IMR-90 (cell line): ENCODE measurements at regions not wholly inside any gene's neighbourhood (a gene's known extent, or its start where the extent isn't known, plus 50 kb on each side); places are given as distances from the start of the nearest gene placed in this dataset.

Experiments
- ATAC-seq: fragments of 200-7000 bp; cut with Tn5 transposase; 2 replicates; pipeline ENCODE4 v1.9.1; 2020; ENCODE audit warnings: low read depth, mild to moderate bottlenecking, moderate library complexity
- BruUV-seq: library from RNA; stranded (reverse); fragments of 400-500 nt; replicated peaks from 2 replicates; lab custom pipeline; 2021; lab: Mats Ljungman, UMichigan
- CTCF ChIA-PET: fragments of 300-600 bp; formaldehyde crosslinking; extraction: SDS; loops from one replicate; lab custom pipeline; 2021; ENCODE audit warnings: antibody characterized with exemption; lab: Yijun Ruan, JAX
- POLR2A ChIA-PET: fragments of 300-600 bp; sonication (Branson Sonifier 250); formaldehyde crosslinking; loops from one replicate; lab custom pipeline; 2022; ENCODE audit warnings: antibody characterized with exemption; ENCODE audit not compliant: unreplicated experiment; lab: Charles Lee
- DNase-seq: peaks from one replicate; pipeline ENCODE4 v3.0.0; 2013
- H2AFZ ChIP-seq: replicated peaks from 2 replicates; pipeline ENCODE3; 2013; ENCODE audit warnings: low read length, mild to moderate bottlenecking; ENCODE audit not compliant: poor library complexity
- H2AK5ac ChIP-seq: 2 replicates; pipeline ENCODE4 v1.6.1; 2013; ENCODE audit warnings: low read depth, low read length, inconsistent platforms
- H2AK9ac ChIP-seq: replicated peaks from 2 replicates; pipeline ENCODE3; 2013; ENCODE audit warnings: mild to moderate bottlenecking, low read depth, low read length, moderate library complexity; ENCODE audit not compliant: poor library complexity
- H2BK120ac ChIP-seq: 2 replicates; pipeline ENCODE4 v1.6.1; 2013; ENCODE audit warnings: low read depth, low read length, inconsistent platforms
- H2BK15ac ChIP-seq: 3 replicates; pipeline ENCODE4 v1.6.1; 2013; ENCODE audit warnings: low read depth, low read length, inconsistent platforms
- H2BK20ac ChIP-seq: 2 replicates; pipeline ENCODE4 v1.6.1; 2013; ENCODE audit warnings: low read depth, mild to moderate bottlenecking, inconsistent platforms, low read length, moderate library complexity
- H2BK5ac ChIP-seq: 2 replicates; pipeline ENCODE4 v1.6.1; 2013; ENCODE audit warnings: mild to moderate bottlenecking, low read depth, low read length, inconsistent platforms; ENCODE audit not compliant: poor library complexity, severe bottlenecking
- H3K14ac ChIP-seq: replicated peaks from 2 replicates; pipeline ENCODE4 v1.6.1; 2013; ENCODE audit warnings: low read depth, low read length, inconsistent platforms
- H3K18ac ChIP-seq: 2 replicates; pipeline ENCODE4 v1.6.1; 2013; ENCODE audit warnings: low read depth, low read length, control low read depth
- H3K23ac ChIP-seq: 2 replicates; pipeline ENCODE4 v1.6.1; 2013; ENCODE audit warnings: low read depth, low read length, inconsistent platforms
- H3K27ac ChIP-seq: 2 replicates; pipeline ENCODE4 v1.5.1; 2013; ENCODE audit warnings: mild to moderate bottlenecking, control low read depth, low read length; ENCODE audit not compliant: insufficient read depth
- H3K27me3 ChIP-seq: 2 replicates; pipeline ENCODE4 v1.6.1; 2013; ENCODE audit warnings: low read length; ENCODE audit not compliant: control insufficient read depth, insufficient read depth
- H3K36me3 ChIP-seq: 2 replicates; pipeline ENCODE4 v1.6.1; 2013; ENCODE audit warnings: low read length, mixed read lengths; ENCODE audit not compliant: control insufficient read depth, insufficient read depth
- H3K4ac ChIP-seq: 2 replicates; pipeline ENCODE4 v1.6.1; 2013; ENCODE audit warnings: low read depth, low read length, inconsistent platforms
- H3K4me1 ChIP-seq: 2 replicates; pipeline ENCODE4 v1.6.1; 2013; ENCODE audit warnings: low read length, mixed read lengths; ENCODE audit not compliant: control insufficient read depth, insufficient read depth
- H3K4me2 ChIP-seq: 2 replicates; pipeline ENCODE4 v1.6.1; 2013; ENCODE audit warnings: low read depth, mild to moderate bottlenecking, control low read depth, low read length, moderate library complexity
- H3K4me3 ChIP-seq: 2 replicates; pipeline ENCODE4 v1.5.1; 2013; ENCODE audit warnings: low read depth, mild to moderate bottlenecking, control low read depth, low read length, moderate library complexity; ENCODE audit not compliant: insufficient read depth
- H3K56ac ChIP-seq: 2 replicates; pipeline ENCODE4 v1.6.1; 2013; ENCODE audit warnings: low read length, inconsistent platforms; ENCODE audit not compliant: insufficient read depth; ENCODE audit errors: extremely low read depth
- H3K79me1 ChIP-seq, 2 experiments: 2 replicates each; pipeline ENCODE4 v1.6.1; 2013; ENCODE audit warnings: low read length in 2 of 2, inconsistent platforms in 1 of 2, low read depth in 1 of 2
- H3K9ac ChIP-seq: 2 replicates; pipeline ENCODE4 v1.6.1; 2013; ENCODE audit warnings: low read depth, low read length, control low read depth
- H3K9me1 ChIP-seq: 2 replicates; pipeline ENCODE4 v1.6.1; 2013; ENCODE audit warnings: low read length, inconsistent platforms; ENCODE audit not compliant: insufficient read depth
- H3K9me3 ChIP-seq: 2 replicates; pipeline ENCODE4 v1.6.1; 2013; ENCODE audit warnings: low read length; ENCODE audit not compliant: control insufficient read depth, insufficient read depth
- H4K20me1 ChIP-seq: 2 replicates; pipeline ENCODE4 v1.6.1; 2013; ENCODE audit warnings: low read length, inconsistent platforms; ENCODE audit not compliant: insufficient read depth
- H4K5ac ChIP-seq: 2 replicates; pipeline ENCODE4 v1.6.1; 2013; ENCODE audit warnings: mild to moderate bottlenecking, low read depth, low read length, control low read depth
- H4K8ac ChIP-seq, 2 experiments: 2 replicates each; pipeline ENCODE4 v1.6.1; 2013; ENCODE audit warnings: low read depth in 2 of 2, low read length in 2 of 2, control low read depth in 1 of 2, inconsistent platforms in 1 of 2
- H4K91ac ChIP-seq: 2 replicates; pipeline ENCODE4 v1.6.1; 2013; ENCODE audit warnings: low read depth, low read length, inconsistent platforms; ENCODE audit not compliant: insufficient read depth
- BHLHE40 ChIP-seq: fragments of 150-350 bp; IDR thresholded peaks from 2 replicates; pipeline ENCODE4 v1.6.1; 2016; ENCODE audit warnings: mild to moderate bottlenecking, low read depth, low read length
- CEBPB ChIP-seq: IDR thresholded peaks from 2 replicates; pipeline ENCODE4 v1.6.1; 2012; ENCODE audit warnings: low read depth, low read length, improper control_type of control experiment
- CHD1 ChIP-seq: IDR thresholded peaks from 2 replicates; pipeline ENCODE4 v1.6.1; 2012; ENCODE audit warnings: low read depth, low read length, improper control_type of control experiment
- ELK1 ChIP-seq: fragments of 150-350 bp; IDR thresholded peaks from 2 replicates; pipeline ENCODE4 v1.6.1; 2016; ENCODE audit warnings: low read depth, mild to moderate bottlenecking, low read length, moderate library complexity, borderline replicate concordance
- FOS ChIP-seq: fragments of 150-350 bp; IDR thresholded peaks from 2 replicates; pipeline ENCODE4 v1.6.1; 2016; ENCODE audit warnings: low read depth, low read length
- MAFK ChIP-seq: IDR thresholded peaks from 2 replicates; pipeline ENCODE4 v1.6.1; 2012; ENCODE audit warnings: low read depth, low read length, improper control_type of control experiment
- MAZ ChIP-seq: IDR thresholded peaks from 2 replicates; pipeline ENCODE4 v1.6.1; 2012; ENCODE audit warnings: low read depth, mild to moderate bottlenecking, low read length, improper control_type of control experiment, moderate library complexity, borderline replicate concordance
- MXI1 ChIP-seq: IDR thresholded peaks from 2 replicates; pipeline ENCODE4 v1.6.1; 2012; ENCODE audit warnings: low read depth, mild to moderate bottlenecking, low read length, moderate library complexity, borderline replicate concordance
- NFE2L2 ChIP-seq: fragments of 150-350 bp; IDR thresholded peaks from 2 replicates; pipeline ENCODE4 v1.6.1; 2016; ENCODE audit warnings: low read depth, mild to moderate bottlenecking, low read length
- POLR2A ChIP-seq: IDR thresholded peaks from 2 replicates; pipeline ENCODE4 v1.6.1; 2012; ENCODE audit warnings: mild to moderate bottlenecking, low read depth, low read length
- RAD21 ChIP-seq: IDR thresholded peaks from 2 replicates; pipeline ENCODE4 v1.6.1; 2012; ENCODE audit warnings: low read length, improper control_type of control experiment
- RCOR1 ChIP-seq: IDR thresholded peaks from 2 replicates; pipeline ENCODE4 v1.6.1; 2012; ENCODE audit warnings: mild to moderate bottlenecking, low read length, improper control_type of control experiment; ENCODE audit not compliant: insufficient replicate concordance
- RFX5 ChIP-seq: IDR thresholded peaks from 2 replicates; pipeline ENCODE4 v1.8.0; 2012; ENCODE audit warnings: low read depth, mild to moderate bottlenecking, low read length, moderate library complexity
- SMC3 ChIP-seq: fragments of 150-350 bp; IDR thresholded peaks from 2 replicates; pipeline ENCODE4 v1.6.1; 2016; ENCODE audit warnings: low read depth, mild to moderate bottlenecking, antibody characterized with exemption, low read length, moderate library complexity
- WGBS, 2 experiments: methylation state at CpG; one replicate each; pipeline versions ENCODE4 v1.1.5 to v1.1.7; 2013; ENCODE audit warnings: missing lambda C conversion rate in 2 of 2; ENCODE audit not compliant: insufficient read length in 1 of 2; ENCODE audit errors: extremely low coverage in 2 of 2; 5-methylcytosine and 5-hydroxymethylcytosine counted together
- dilution Hi-C: fragments of 300-500 bp; cut with HindIII; formaldehyde crosslinking; loops from one replicate; pipeline ENCODE4 v1.14.3; 2018; ENCODE audit warnings: low sequenced_read_pairs; ENCODE audit not compliant: unreplicated experiment
- in situ Hi-C: fragments of 300-500 bp; cut with MboI; formaldehyde crosslinking; loops from 3 replicates; pipeline ENCODE4 v1.14.3; 2019; ENCODE audit warnings: low sequenced_read_pairs, inconsistent platforms, mixed read lengths
- intact Hi-C: fragments of 100-400 bp; cut with micrococcal nuclease; formaldehyde crosslinking; loops from 2 replicates; pipeline ENCODE4 v1.10.0; 2022
- TF ChIP-seq, protein P1 (sequence below): fragments of 150-350 bp; IDR thresholded peaks from 2 replicates; pipeline ENCODE4 v1.6.1; 2017; ENCODE audit warnings: mild to moderate bottlenecking, antibody characterized with exemption, low read length, low read depth
- TF ChIP-seq, protein P2 (sequence below): conservative IDR thresholded peaks from 2 replicates; pipeline ENCODE4 v1.5.1; 2012; ENCODE audit warnings: mild to moderate bottlenecking, low read depth, low read length, improper control_type of control experiment

- H2BK120ac ChIP-seq, result no peak overlapping the region
- H3K4me3 ChIP-seq, result no peak overlapping the region
- H3K9me3 ChIP-seq, result 0 out of 2 replicates have a peak, but pooled peaks cover 3% of the 10 kb centered on the region
- H4K8ac ChIP-seq, result no peak overlapping the region
- H3K4ac ChIP-seq, result no peak overlapping the region
- WGBS, 2 experiments, result no CpG with 5 or more reads among the region's 7 CpGs
- no peak overlapping the region for H2AFZ ChIP-seq
- CTCF ChIA-PET, result interaction anchor here (1.2 kb wide), 1 partner anchor 476 kb away, joined by 3 read pairs; no protein-coding TSS in a partner anchor
- no peak overlapping the region for H2AK9ac ChIP-seq
- no peak overlapping the region for H3K18ac ChIP-seq
- intact Hi-C loops, result no loop called here
- H3K9ac ChIP-seq, result no peak overlapping the region
- H4K91ac ChIP-seq, result no peak overlapping the region
- H2BK15ac ChIP-seq, result no peak overlapping the region
- H3K4me2 ChIP-seq, result no peak overlapping the region
- DNase-seq (no peak), ATAC-seq (no peak)
- BruUV-seq, result no TSS peak
- no peak overlapping the region for H3K23ac ChIP-seq
- POLR2A ChIA-PET, result no interaction called here
- H2AK5ac ChIP-seq, result no peak overlapping the region
- no peak overlapping the region for H2BK20ac ChIP-seq
- no peaks in the 10 kb centered on the region for H3K4me1 ChIP-seq
- H3K79me1 ChIP-seq, result no peaks in the 10 kb centered on the region
- TF ChIP-seq NFE2L2, result no peak
- TF ChIP-seq, protein P1, sequence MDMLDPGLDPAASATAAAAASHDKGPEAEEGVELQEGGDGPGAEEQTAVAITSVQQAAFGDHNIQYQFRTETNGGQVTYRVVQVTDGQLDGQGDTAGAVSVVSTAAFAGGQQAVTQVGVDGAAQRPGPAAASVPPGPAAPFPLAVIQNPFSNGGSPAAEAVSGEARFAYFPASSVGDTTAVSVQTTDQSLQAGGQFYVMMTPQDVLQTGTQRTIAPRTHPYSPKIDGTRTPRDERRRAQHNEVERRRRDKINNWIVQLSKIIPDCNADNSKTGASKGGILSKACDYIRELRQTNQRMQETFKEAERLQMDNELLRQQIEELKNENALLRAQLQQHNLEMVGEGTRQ, result no peak
- TF ChIP-seq, protein P2, sequence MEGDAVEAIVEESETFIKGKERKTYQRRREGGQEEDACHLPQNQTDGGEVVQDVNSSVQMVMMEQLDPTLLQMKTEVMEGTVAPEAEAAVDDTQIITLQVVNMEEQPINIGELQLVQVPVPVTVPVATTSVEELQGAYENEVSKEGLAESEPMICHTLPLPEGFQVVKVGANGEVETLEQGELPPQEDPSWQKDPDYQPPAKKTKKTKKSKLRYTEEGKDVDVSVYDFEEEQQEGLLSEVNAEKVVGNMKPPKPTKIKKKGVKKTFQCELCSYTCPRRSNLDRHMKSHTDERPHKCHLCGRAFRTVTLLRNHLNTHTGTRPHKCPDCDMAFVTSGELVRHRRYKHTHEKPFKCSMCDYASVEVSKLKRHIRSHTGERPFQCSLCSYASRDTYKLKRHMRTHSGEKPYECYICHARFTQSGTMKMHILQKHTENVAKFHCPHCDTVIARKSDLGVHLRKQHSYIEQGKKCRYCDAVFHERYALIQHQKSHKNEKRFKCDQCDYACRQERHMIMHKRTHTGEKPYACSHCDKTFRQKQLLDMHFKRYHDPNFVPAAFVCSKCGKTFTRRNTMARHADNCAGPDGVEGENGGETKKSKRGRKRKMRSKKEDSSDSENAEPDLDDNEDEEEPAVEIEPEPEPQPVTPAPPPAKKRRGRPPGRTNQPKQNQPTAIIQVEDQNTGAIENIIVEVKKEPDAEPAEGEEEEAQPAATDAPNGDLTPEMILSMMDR, result no peak
- TF ChIP-seq FOS, result no peak
- TF ChIP-seq RCOR1, result no peak
- no peak for TF ChIP-seq CHD1
- TF ChIP-seq RAD21, result no peak
- TF ChIP-seq CEBPB, result no peak
- TF ChIP-seq POLR2A, result no peak
- no peak for TF ChIP-seq BHLHE40
- no peak for TF ChIP-seq MAZ
- TF ChIP-seq SMC3, result no peak
- TF ChIP-seq ELK1, result no peak
- no peak for TF ChIP-seq RFX5
- TF ChIP-seq MXI1, result no peak
- TF ChIP-seq MAFK, result no peak
- no peaks in the 10 kb centered on the region for H3K9me1 ChIP-seq
- H4K20me1 ChIP-seq, result no peaks in the 10 kb centered on the region
- H3K27me3 ChIP-seq, result peaks cover 33% of the 10 kb centered on the region
- no peaks in the 10 kb centered on the region for H3K36me3 ChIP-seq
- H3K27ac ChIP-seq, result no peak overlapping the region
- in situ Hi-C loops, result no loop called here
- H3K14ac ChIP-seq, result no peak overlapping the region
- H4K5ac ChIP-seq, result no peak overlapping the region
- H3K56ac ChIP-seq, result no peak overlapping the region
- dilution Hi-C loops, result no loop called here
- no peak overlapping the region for H2BK5ac ChIP-seq
These were observed 396.8 kb downstream of the SEC14L1 start for GRCh38 chr17:77537566-77537965.
